ENCODE measurements at regions not wholly inside any gene's neighbourhood (a gene's known extent, or its start where the extent isn't known, plus 50 kb on each side); places are given as distances from the start of the nearest gene placed in this dataset.
"Not testable (repeated sequence)": the region's sequence is repeated elsewhere in the genome, so short reads cannot be mapped to it uniquely, and the experiment has no call there.

DNA sequence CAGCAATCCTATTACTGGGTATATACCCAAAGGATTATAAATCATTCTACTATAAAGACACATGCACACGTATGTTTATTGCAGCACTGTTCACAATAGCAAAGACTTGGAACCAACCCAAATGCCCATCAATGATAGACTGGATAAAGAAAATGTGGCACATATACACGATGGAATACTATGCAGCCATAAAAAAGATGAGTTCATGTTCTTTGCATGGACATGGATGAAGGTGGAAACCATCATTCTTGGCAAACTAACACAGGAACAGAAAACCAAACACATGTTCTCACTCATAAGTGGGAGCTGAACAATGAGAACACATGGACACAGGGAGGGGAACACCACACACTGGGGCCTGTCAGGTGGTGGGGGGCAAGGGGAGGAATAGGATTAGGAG, 58.1 kb upstream of the PMCH start:
- TF ChIP-seq CTCF (conservative IDR thresholded peaks at IDR 0.05); EZH2 (IDR thresholded peaks at IDR 0.05; ENCODE audit: low read depth): not testable (repeated sequence)
